Muscle of back (tissue), 3 donors: ENCODE measurements at regions not wholly inside any gene's neighbourhood (a gene's known extent, or its start where the extent isn't known, plus 50 kb on each side); places are given as distances from the start of the nearest gene placed in this dataset.

Experiments
- DNase-seq, 3 donors: peaks; one replicate each; pipeline versions ENCODE4 v3.0.0 to v3.0.0-alpha.2; 2013

DNA sequence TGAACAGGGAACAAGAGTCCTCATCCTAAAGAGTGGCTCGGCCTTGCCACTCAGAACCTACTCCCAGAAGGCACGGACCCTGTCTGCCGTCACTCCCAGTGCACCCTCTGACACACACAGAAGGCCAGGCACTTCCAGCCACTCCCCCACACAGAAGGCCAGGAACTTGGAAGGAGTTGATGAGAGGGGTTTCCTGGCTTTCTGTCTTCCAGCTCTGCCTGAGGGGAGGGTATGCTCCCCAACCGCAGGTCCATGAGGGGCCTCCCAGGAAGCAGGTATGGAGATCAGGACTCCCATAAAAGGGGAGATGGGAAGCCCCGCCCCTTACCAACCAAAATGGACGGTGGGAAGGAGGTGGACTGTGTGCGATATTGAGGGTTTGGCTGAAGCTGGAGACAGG, 247.6 kb upstream of the IRX4 start:
- no peak for DNase-seq

DNA sequence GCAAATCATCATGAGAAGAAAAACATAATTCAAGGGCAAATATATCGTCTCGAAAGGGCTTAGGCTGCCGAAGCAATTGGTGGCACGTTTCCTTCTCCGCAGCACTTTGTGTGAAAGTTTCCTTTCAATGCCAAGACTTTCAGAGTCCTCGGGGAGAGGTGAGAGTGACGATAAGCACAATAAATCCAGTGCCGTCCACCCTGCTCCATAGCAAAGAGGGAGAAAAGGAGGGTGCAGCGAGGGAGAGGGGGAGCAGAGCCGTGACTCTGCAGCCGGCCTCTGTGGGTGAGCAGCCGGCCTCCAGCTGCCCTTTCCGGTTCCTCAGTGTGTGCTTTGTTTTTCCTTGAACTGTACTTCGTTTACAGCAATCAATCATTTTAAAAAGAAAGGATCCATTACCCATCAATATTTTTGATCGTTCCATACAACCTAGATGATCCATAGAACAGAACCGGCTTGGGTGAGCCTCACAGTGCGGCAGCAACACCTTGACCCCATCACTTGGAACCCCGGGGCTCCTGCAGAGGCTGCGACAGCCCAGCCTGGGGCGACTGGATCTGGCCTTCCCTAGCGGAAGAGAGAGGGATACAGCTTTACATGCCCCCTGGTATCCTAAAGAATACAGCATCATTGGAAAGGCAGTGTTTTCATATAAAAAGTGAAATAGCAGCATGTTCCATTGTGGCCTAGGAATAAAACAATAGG, 247.0 kb upstream of the IRX4 start:
- DNase-seq, result peak in 1 of 3 donors; percentile 31

DNA sequence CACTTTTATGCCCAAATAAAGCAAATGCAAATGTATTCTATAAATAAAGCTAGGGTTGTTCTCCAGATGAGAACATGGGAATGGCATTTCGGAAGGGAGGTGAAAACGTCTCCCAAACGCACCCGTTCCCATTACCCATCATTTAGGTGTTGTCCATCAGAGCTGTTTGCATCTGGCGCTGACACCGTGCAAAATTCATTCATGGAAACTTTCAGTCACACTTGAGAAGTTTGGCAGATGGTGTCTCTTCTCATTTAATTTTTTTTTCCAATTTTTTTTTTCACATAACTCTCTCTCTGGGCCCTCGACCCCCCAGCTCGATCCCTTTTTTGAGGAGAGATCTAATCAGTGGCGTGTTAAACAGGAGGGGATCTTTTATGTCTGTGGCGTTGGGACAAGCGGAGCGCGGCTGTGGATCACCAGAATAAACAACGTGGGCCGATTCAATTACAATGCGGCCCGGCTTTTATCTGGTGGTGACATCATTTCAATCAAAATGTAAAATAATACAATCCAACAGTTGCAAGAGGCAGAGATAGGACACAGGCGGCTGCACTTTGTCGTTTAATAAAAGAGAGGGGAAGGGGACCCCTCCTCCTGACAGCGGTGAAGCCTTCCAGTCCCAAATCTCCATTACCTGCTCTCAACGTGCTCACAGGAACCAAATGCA, 246.1 kb upstream of the IRX4 start:
- peak in 2 of 3 donors; percentile 9 to 39 for DNase-seq

DNA sequence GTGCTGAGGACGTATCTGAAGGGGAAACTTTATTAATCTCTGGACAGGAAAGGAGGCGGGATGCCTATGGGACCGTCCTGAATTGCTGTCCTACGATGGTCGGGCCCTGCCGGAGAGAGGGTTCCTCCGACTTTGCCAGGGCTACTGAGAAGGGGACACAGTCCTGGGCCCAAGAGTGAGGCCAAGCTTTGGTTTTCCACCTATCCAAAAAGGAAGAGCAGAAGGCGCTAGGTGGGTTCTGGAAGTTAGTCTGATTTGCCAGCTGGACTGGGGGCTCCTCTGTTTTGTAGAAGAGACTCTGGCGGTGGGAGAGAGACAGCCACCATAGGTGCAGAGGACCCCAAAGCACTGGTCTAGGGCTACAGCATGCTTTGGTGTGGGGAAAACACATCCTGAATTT, 243.8 kb upstream of the IRX4 start:
- DNase-seq, result no peak

DNA sequence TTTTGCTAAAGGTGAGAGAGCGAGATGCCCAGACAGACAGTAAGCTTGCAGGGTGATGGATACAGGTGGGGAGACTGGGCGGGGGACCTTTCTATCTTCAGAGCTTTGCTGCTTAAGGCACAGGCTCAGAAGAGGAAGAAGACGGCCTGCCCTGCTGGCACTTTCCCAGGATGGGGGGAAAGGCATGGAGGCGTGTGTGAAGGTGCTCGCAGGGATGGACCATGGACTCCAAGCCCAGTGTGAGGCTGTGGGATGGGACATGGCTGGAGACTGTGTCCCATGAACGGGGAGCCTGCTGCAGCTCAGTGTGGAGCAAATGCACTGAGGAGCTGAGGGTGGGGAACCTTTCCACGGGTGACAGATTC, 243.2 kb upstream of the IRX4 start:
- DNase-seq, result no peak

DNA sequence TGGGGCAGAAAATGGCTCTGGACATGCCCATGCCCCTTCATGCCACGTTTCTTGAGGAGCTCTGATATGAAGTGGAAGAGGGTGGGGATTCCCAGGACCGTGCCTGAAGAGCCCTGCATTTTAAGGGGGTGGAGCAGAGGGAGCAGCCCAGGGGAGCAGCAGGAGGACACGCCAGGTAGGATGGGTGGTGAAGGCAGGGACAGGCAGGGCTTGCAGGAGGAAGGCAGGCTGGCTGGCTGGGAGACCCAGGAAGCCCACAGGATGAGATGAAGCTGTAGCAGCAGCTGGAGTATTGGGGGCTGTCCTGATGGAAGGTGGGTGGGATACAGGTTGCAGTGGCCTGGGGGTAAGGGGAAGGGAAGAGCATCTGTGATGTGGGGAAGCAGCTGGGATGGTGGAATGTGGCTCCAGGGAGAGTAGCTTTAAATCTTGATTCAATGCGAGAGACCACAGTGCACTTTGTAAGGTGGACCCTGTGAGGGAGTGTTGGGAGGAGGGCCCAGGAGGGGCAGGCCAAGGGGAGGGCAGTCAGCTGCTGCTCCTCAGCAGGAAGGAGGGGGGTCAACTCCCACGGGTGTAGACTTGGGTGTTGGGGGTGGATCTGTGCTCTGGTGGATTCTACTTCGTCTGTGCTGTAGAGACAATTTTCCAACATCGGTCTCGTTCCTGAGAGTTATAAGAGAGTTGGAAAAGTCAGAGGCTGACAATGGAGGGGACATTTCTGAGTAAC, 242.6 kb upstream of the IRX4 start:
- no peak for DNase-seq

DNA sequence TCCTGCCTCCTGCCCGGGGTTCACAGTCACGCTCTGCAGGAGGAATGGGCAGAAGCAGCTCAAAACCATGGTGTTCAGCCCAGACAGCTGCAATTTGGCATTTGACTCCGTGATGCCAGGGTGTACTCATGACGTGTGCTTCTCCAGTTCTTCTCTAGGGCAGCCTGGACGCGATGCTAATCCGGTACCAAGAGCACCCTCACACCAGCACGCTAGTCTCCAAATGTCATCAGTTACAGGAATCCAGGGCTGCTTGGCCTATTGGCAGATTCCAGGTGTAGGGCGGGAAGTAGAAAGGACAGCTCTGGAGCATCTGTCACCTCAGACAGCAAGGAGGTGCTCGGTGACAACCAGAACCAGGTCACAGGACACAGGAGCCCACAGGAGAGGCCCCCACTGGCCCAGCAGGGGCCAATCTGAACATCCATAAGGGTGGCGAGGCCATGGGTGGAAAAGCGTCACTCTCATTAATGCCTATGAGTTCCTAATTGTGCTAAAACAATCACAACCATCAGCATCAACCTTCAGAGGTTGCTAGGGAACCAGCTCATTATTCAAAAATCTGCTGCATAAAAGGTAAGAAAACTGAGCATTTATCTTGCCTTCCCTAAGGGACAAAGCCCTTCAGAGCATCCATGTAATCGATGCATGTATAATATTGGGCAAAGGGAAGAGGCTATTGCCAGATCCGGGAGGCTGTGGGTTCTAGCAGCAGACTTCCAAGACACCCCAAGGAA, 241.9 kb upstream of the IRX4 start:
- DNase-seq, result no peak

DNA sequence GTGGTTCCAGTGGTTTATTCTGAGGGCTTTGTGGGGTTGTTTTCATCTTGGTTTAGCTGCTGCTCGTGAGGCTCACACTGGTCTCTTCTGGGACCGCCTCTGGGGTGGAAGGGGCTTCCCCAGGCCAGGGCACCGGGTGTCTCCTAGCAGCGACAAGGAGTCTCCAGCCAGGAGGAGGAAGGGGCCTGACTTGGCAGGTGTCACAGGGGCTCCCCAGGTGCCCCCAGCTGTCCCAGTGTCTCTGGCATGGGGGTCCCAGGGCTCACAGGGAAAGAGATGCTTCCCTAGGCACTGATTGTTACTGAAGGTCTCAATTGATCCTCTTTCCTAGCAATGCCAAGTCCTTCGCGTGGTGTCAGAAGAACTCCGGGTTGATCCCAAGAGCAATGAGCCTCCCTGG, 241.1 kb upstream of the IRX4 start:
- no peak for DNase-seq

DNA sequence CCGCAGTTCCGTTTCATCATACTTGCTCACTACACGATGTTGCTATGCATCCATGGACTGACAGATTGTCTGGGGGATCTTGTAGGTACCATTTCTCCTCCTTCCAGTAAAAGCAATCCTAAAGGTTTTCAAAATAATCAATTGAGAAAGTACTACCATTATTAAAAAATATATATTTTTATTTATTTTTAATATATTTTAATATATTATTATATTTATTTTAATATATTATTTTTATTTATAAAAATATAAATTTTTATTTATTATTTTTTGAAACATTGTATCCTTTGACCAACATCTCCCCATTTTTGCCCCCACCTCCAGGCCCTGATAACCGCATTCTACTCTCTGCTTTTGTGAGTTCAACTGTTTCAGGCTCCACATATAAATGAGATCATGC, 237.6 kb upstream of the IRX4 start:
- no peak for DNase-seq

DNA sequence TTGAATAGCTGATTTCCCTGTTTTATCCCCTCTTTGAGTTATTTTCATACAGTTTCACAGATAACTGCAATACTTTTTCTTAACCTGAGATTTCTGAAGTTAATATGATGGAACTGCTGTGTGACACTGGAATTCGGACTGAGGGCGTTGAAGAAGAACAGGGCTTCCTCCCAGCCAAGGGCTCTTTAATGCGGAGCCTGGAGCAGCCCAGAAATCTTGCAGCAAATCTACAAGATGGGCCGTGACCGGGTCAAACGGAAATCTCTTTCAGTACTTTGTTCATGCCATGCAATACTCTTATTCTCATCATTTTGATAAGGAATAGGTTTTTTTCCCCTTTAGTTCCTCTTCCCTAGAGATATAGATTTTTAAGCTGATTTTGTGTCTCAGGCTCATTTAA, 236.8 kb upstream of the IRX4 start:
- DNase-seq, result no peak

DNA sequence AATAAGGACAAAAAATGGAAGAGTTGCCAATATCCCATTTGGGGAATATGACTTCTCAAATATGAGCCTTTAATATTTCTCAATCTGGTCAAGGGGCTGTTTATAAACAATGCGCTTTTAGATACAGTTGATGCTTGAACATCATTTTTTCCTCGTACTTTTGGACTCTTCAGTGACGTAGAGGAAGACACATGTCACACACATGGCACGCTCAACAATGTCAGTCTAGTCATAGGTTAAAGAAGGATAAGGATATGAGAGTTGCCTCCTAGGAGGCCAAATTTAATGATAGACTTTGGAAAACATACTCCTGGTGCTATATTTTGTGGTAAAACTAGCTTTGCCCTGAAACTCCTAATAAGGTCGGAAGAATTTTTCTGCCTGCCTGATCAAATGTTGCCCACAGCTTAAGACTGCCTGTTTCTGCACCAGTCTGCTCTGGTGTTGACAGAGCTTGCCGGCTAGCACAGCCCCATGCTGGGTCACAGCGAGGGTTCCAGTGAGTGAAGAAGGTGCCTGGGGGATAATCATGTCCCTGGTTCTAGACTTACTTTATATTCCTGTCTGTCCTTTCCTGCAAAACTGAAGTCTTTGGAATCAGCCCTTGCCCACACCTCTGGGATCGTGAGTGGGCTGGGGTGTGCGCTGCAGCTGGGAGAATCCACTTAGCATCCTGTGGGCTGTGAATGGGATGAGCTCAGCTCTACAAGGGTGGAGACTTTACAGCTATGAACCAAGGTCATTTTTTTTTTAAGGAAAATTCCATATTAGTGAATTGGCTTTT, 230.8 kb upstream of the IRX4 start:
- no peak for DNase-seq

DNA sequence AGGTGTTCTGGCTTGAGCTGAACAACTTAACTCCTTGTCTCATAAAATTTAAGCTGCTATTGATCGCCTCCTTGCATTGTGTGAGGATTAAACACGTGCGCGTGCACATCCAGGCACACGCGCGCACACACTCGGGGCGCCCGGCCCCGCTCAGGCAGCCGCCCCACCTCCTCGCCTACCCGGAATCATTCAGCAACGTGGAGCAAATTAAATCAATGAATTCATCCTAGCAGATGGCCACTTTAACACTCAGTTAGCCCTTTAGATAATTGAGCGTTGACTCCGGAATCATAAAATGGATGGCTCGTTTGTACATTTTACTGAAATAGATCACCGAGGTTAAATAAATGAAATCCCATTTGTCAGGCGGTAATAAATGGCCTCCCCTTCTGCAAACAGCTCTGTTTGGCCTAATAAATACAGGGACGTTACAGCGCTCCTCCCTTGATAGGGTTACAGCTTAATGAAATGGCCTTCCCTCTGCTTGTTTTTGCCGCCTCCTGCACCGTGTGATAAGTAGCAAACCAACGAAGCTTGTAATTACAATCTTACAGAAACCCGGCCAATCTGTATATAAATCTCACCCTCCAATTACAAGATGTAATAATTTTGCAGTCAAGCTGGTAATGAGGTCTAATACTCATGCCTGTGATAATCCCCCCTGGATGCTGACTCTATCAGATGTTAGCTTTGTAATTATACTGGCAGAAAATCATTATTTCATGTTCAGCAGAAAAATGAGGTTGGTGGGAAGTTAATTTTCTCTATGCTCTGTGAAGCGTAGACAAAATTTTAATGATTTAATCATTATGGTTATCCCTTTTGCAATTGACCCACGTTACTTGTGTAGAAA, 229.7 kb upstream of the IRX4 start:
- no peak for DNase-seq

DNA sequence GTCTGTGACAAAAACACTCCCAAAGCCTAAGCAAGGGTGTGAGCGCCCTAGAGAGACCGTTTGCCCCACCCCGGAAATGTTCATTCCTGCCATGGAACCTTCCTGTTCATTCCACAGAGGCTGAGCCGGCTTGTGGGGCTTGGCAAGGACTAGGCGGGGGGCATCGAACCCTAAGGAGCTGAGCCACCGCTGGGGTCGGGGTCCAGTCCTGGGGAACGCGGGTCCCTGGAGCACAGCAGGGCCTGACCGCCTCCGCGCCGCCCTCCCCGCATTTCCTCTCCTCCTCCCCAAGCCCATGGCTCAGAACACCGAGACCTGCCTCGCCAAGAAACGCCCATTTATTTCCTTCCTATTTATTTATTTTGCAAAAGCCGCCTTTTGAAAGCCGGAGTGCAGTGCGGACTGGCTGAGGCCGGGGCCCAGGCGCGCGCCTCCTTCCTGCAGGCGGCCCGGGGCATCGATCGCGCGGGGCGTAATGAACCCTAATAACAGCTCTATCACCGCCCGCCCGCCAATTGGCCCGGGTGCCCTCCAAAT, 228.9 kb upstream of the IRX4 start:
- DNase-seq, result no peak

DNA sequence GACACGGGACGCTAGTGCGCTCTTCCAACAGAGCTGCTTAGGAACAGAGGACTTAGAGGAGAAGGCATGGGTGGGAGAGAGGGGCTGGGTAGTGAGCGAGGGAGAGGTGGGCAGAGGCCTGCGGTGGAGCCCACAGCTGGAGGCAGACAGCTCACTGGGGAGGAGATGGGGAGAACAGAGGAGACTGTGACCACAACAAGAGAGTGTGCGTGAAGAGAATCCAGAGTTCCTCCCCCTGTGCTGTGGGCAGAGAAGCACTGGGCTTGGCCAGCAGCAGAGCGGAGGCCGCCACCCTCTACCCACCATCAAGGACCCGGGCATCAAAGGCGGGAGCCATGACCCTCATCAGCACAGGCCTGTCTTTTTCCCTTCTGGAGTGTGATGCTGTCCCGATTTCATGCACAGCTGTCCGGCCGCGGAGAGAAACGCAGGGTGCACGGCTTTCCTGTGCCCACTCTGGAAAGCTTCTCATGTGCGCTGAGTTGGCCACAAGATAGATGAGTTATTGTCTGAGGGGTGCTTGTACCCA, 228.3 kb upstream of the IRX4 start:
- DNase-seq, result no peak

DNA sequence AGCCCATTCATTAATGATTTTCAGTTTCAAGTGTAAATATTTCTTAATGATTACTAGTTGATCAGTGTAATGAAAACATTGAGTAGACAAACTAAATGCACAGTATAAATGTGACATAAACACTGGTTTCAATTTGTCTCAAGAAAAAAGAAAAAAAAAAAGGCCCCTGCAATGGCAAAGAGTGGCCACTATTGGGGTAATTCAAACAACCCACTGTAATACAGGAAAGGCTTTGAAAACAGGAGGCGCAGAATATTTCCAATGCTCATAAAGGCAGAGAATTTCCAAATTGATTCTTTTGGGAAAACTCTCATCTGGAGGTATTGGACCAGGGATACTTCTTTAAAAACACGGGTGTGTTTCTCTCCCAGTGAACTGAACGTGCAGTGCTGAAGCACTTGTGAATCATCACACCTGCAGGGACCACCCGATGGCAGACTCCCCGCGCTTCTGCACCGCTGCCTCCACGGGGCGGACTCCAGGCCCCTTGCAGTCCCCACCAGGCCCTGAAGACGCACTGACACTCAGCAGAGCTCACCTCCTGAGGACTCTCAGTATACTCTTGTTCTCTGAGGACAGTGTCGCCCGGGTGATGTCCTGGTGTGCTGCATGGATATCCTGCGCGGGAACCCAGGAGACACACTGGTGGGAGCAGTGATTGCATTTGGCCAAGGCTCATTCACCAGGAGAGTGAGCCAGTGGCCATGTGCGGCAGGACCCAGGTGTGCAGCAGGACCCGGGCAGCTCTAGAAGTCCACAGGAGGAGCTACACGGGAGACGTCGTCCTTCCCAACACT, 227.6 kb upstream of the IRX4 start:
- DNase-seq, result no peak

DNA sequence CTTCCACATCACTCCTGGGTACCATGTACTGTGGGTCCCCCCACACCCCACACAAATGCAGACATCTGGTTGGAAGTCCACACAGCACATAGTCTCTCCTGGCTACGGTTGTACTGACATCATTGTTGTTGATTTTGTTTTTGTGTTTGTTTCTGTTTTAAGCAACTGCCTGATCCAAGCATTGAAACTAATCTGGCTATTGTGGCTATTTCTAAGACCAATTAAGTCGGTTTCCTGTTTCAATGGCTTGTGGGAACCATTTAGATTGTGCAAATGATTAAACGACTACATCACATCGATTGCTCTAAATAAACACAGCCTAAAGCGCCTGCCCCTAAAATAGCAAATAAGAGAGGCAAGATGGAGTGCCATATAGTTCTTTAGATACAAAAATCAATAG, 226.8 kb upstream of the IRX4 start:
- no peak for DNase-seq

DNA sequence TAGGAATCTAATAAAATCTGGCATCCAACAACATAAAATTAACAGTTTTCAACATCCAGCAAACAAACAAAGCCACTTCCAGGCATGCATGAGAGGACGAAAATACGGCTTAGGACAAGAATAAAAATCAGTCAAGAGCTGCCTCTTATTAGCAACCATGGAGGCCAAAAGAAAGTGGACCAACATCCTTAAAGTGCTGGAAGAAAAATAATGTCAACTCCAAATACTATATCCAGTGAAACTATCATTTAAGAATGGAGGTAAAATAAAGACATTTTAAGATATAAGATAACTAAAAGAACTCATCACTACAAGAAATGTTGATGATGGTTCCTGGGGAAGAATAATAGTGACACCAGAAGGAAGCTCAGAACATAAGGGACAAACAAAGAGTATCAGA, 224.0 kb upstream of the IRX4 start:
- DNase-seq, result no peak

DNA sequence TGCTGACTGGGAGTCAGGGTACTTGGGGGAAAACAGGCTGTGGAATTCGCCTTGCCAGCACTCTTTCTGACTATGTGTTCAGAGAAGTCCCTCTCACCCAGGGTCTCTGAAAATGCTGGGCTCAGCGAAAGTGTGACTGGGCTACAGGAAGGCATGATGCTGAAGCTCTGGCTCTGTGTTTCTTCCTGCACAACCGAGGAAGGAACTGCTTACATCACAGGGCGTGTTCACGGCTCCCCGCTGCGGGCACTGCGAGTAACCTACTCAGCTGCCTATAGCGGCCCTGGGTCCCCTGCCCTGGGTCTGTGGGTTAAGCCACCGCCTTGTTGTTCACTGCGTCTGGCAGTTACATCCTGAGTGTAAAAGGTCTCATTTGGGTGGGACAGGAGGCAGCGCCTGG, 222.4 kb upstream of the IRX4 start:
- no peak for DNase-seq

DNA sequence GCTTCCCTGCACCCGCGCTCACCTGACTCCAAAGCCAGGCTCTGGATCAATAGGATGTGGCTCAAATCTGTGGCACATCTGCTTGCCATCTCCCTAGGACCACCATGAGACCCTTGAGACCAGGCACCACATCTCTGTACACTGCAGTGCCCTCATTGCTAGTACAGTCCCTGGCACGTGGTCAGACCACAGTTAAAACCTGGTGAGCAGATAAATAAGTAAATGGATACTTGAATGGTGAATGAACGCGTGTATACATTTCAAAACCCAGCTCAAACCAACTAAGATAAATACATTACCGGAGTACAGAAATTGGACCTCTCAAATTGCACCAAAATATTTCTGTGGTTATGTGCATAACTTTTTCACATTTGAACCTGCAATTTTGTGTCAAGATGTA, 221.2 kb upstream of the IRX4 start:
- DNase-seq, result no peak
